A549 (cell line): ENCODE measurements at regions not wholly inside any gene's neighbourhood (a gene's known extent, or its start where the extent isn't known, plus 50 kb on each side); places are given as distances from the start of the nearest gene placed in this dataset.

Experiments used
- CHD2 ChIP-seq: fragments of 150-350 bp; IDR thresholded peaks from 2 replicates; pipeline ENCODE4 v1.6.1; 2014; ENCODE audit warnings: low read length; ENCODE audit not compliant: partially characterized antibody
- EP300 ChIP-seq, 2 experiments: fragments of >200 bp; sonication (Bioruptor Twin); formaldehyde crosslinking; IDR thresholded peaks; 2 replicates in 1 of 2; 3 replicates in 1 of 2; pipeline ENCODE4 v1.6.1; 2016 to 2017
- KDM5A ChIP-seq: fragments of 200-600 bp; sonication (generic); IDR thresholded peaks from 2 replicates; pipeline ENCODE4 v1.6.1; 2016; ENCODE audit warnings: antibody characterized with exemption, mild to moderate bottlenecking
- POLR2A ChIP-seq: IDR thresholded peaks from 2 replicates; pipeline ENCODE4 v1.6.1; 2012; ENCODE audit warnings: mild to moderate bottlenecking, low read length
- RARB ChIP-seq: fragments of 250-450 bp; sonication (Bioruptor Pico); IDR thresholded peaks from 2 replicates; pipeline ENCODE4 v1.8.0; 2021; ENCODE audit warnings: mild to moderate bottlenecking, moderate library complexity
- RNF2 ChIP-seq: fragments of 200-600 bp; sonication (generic); IDR thresholded peaks from 2 replicates; pipeline ENCODE4 v1.6.1; 2016; ENCODE audit warnings: low read depth, mild to moderate bottlenecking, antibody characterized with exemption, moderate library complexity, borderline replicate concordance
- TF ChIP-seq, protein P1 (sequence below): IDR thresholded peaks from 2 replicates; pipeline ENCODE4 v1.6.1; 2012
- TF ChIP-seq, protein P2 (sequence below): fragments of >200 bp; sonication (Bioruptor Twin); formaldehyde crosslinking; IDR thresholded peaks from 3 replicates; pipeline ENCODE4 v1.5.1; 2016
- TF ChIP-seq, protein P3 (sequence below): fragments of 150-350 bp; IDR thresholded peaks from 2 replicates; pipeline ENCODE4 v1.6.1; 2014; ENCODE audit warnings: low read depth, mild to moderate bottlenecking, low read length
- TF ChIP-seq, protein P4 (sequence below): fragments of 250-450 bp; sonication (Bioruptor Pico); IDR thresholded peaks from 2 replicates; pipeline ENCODE4 v1.5.0; 2020; ENCODE audit warnings: low read depth, mild to moderate bottlenecking, moderate library complexity

DNA sequence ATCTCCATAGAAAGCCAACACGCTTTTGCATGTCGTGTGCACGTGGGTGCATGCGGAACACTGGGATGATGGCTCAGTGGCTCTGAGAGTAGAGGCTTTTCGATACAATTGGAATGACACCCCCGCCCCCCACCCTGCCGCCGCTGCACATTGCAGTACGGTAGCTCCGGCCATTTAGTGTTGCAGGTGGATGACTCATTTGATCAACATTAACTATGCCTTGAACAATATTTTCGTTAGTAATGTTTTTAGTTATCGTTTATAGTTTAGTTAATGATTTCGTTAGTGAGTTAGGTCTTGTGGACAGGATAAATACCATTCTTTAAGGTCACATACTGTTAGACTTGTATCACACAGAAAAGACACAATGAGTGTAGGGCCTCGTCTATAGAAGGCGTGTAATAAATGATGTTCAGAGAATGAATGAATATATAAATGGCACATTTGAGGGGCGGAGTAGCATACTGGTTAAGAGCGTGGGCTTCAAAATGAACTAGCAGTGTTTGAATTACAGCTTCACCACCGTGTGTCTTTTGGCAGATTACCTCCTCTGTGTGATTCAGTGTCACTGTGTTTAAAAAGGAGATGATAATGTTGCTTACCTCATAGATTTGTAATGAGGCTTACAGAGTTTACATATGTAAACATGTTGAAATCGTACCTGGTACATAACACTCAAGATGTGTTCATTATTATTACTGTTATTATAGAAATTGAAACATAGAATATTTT, 67.2 kb upstream of the TENM3 start:
- TF ChIP-seq, protein P1, sequence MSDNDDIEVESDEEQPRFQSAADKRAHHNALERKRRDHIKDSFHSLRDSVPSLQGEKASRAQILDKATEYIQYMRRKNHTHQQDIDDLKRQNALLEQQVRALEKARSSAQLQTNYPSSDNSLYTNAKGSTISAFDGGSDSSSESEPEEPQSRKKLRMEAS, result peak; percentile 29; the same call in 1 of the 2 replicates
- TF ChIP-seq POLR2A, result no peak
- no peak for TF ChIP-seq RARB (CRISPR knock-in tag)
- TF ChIP-seq, protein P2, sequence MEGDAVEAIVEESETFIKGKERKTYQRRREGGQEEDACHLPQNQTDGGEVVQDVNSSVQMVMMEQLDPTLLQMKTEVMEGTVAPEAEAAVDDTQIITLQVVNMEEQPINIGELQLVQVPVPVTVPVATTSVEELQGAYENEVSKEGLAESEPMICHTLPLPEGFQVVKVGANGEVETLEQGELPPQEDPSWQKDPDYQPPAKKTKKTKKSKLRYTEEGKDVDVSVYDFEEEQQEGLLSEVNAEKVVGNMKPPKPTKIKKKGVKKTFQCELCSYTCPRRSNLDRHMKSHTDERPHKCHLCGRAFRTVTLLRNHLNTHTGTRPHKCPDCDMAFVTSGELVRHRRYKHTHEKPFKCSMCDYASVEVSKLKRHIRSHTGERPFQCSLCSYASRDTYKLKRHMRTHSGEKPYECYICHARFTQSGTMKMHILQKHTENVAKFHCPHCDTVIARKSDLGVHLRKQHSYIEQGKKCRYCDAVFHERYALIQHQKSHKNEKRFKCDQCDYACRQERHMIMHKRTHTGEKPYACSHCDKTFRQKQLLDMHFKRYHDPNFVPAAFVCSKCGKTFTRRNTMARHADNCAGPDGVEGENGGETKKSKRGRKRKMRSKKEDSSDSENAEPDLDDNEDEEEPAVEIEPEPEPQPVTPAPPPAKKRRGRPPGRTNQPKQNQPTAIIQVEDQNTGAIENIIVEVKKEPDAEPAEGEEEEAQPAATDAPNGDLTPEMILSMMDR, result no peak
- TF ChIP-seq, protein P3, sequence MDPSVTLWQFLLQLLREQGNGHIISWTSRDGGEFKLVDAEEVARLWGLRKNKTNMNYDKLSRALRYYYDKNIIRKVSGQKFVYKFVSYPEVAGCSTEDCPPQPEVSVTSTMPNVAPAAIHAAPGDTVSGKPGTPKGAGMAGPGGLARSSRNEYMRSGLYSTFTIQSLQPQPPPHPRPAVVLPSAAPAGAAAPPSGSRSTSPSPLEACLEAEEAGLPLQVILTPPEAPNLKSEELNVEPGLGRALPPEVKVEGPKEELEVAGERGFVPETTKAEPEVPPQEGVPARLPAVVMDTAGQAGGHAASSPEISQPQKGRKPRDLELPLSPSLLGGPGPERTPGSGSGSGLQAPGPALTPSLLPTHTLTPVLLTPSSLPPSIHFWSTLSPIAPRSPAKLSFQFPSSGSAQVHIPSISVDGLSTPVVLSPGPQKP, result no peak
- TF ChIP-seq RNF2, result no peak
- no peak for TF ChIP-seq KDM5A
- no peak for TF ChIP-seq EP300 (IDR thresholded peaks at IDR 0.05)
- TF ChIP-seq, protein P4, sequence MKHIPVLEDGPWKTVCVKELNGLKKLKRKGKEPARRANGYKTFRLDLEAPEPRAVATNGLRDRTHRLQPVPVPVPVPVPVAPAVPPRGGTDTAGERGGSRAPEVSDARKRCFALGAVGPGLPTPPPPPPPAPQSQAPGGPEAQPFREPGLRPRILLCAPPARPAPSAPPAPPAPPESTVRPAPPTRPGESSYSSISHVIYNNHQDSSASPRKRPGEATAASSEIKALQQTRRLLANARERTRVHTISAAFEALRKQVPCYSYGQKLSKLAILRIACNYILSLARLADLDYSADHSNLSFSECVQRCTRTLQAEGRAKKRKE (CRISPR knock-in tag), result no peak
- no peak for TF ChIP-seq CHD2
